ENCODE measurements at regions not wholly inside any gene's neighbourhood (a gene's known extent, or its start where the extent isn't known, plus 50 kb on each side); places are given as distances from the start of the nearest gene placed in this dataset.

GRCh38 chr6:92541448-92542060, 877.8 kb downstream of the EPHA7 start:
- no peak for DNase-seq (ENCODE audit: low read depth in 2 of 3, low spot score in 1 of 3)

- DNase-seq (ENCODE audit: low read depth in 2 of 3, low spot score in 1 of 3), result no peak
These were observed 880.4 kb downstream of the EPHA7 start for GRCh38 chr6:92538926-92539325.

- DNase-seq (ENCODE audit: low read depth in 2 of 3, low spot score in 1 of 3), result no peak
These were observed 881.1 kb downstream of the EPHA7 start for GRCh38 chr6:92538275-92538674.

GRCh38 chr6:92534109-92534508, 885.2 kb downstream of the EPHA7 start:
- DNase-seq (ENCODE audit: low read depth in 2 of 3, low spot score in 1 of 3), result no peak

- no peak for DNase-seq (ENCODE audit: low read depth in 2 of 3, low spot score in 1 of 3)
These were observed 896.8 kb downstream of the EPHA7 start for GRCh38 chr6:92522589-92522988.

GRCh38 chr6:92521553-92521952, 897.8 kb downstream of the EPHA7 start:
- DNase-seq (ENCODE audit: low read depth in 2 of 3, low spot score in 1 of 3), result no peak

GRCh38 chr6:92510137-92510536, 909.2 kb downstream of the EPHA7 start:
- no peak for DNase-seq (ENCODE audit: low read depth in 2 of 3, low spot score in 1 of 3)

GRCh38 chr6:92507552-92507951, 911.8 kb downstream of the EPHA7 start:
- DNase-seq (ENCODE audit: low read depth in 2 of 3, low spot score in 1 of 3), result no peak

- DNase-seq (ENCODE audit: low read depth in 2 of 3, low spot score in 1 of 3), result no peak
These were observed 914.9 kb downstream of the EPHA7 start for GRCh38 chr6:92504509-92504908.

GRCh38 chr6:92497281-92497680, 922.1 kb downstream of the EPHA7 start:
- DNase-seq (ENCODE audit: low read depth in 2 of 3, low spot score in 1 of 3), result no peak

GRCh38 chr6:92496527-92496926, 922.8 kb downstream of the EPHA7 start:
- no peak for DNase-seq (ENCODE audit: low read depth in 2 of 3, low spot score in 1 of 3)

- no peak for DNase-seq (ENCODE audit: low read depth in 2 of 3, low spot score in 1 of 3)
These were observed 924.1 kb downstream of the EPHA7 start for GRCh38 chr6:92495242-92495641.

- DNase-seq (ENCODE audit: low read depth in 2 of 3, low spot score in 1 of 3), result no peak
These were observed 933.9 kb downstream of the EPHA7 start for GRCh38 chr6:92485487-92485886.

- no peak for DNase-seq (ENCODE audit: low read depth in 2 of 3, low spot score in 1 of 3)
These were observed 939.5 kb downstream of the EPHA7 start for GRCh38 chr6:92479831-92480230.

GRCh38 chr6:92473056-92473455, 946.3 kb downstream of the EPHA7 start:
- DNase-seq (ENCODE audit: low read depth in 2 of 3, low spot score in 1 of 3), result no peak

GRCh38 chr6:92469186-92469828, 950.1 kb downstream of the EPHA7 start:
- no peak for DNase-seq (ENCODE audit: low read depth in 2 of 3, low spot score in 1 of 3)

- DNase-seq (ENCODE audit: low read depth in 2 of 3, low spot score in 1 of 3), result no peak
These were observed 951.3 kb downstream of the EPHA7 start for GRCh38 chr6:92468066-92468465.

- no peak for DNase-seq (ENCODE audit: low read depth in 2 of 3, low spot score in 1 of 3)
These were observed 959.2 kb downstream of the EPHA7 start for GRCh38 chr6:92460133-92460532.

GRCh38 chr6:92459606-92460005, 959.8 kb downstream of the EPHA7 start:
- DNase-seq (ENCODE audit: low read depth in 2 of 3, low spot score in 1 of 3), result no peak

- no peak for DNase-seq (ENCODE audit: low read depth in 2 of 3, low spot score in 1 of 3)
These were observed 973.3 kb downstream of the EPHA7 start for GRCh38 chr6:92446052-92446451.

- no peak for DNase-seq (ENCODE audit: low read depth in 2 of 3, low spot score in 1 of 3)
These were observed 985.4 kb downstream of the EPHA7 start for GRCh38 chr6:92433911-92434310.

GRCh38 chr6:92431502-92431901, 987.9 kb downstream of the EPHA7 start:
- no peak for DNase-seq (ENCODE audit: low read depth in 2 of 3, low spot score in 1 of 3)

- DNase-seq (ENCODE audit: low read depth in 2 of 3, low spot score in 1 of 3), result no peak
These were observed 990.9 kb downstream of the EPHA7 start for GRCh38 chr6:92428448-92428847.

Data from stimulated activated CD4-positive, alpha-beta T cell treated with anti-CD3 and anti-CD28 coated beads, Interleukin-12 subunit alpha, Interleukin-12 subunit beta, amount 100 ng/mL, for 48 hours (primary cell).